ENCODE measurements at regions not wholly inside any gene's neighbourhood (a gene's known extent, or its start where the extent isn't known, plus 50 kb on each side); places are given as distances from the start of the nearest gene placed in this dataset.

DNA sequence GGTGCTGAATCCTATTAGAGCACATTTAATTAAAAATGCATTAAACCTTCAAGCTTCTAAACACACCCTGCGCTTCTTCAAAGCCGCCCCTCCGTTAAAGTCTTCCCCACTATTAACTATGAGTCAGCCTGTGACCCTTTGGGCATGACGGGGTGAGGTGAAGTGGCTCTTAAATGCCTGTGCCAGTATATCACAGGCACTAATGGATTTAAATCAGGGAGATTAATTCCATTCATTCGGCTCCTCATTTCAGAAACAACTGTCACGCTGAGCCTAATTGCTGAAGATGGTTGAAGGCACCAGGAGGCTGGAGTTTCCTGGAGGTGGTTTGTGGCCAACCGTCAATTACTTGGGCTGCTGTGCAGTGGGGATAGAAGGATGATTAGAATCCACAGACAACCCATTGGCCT is 192.6 kb upstream of the MSX2 start:
- no peak overlapping the region for H3K9ac ChIP-seq (ENCODE audit: low read depth in 1 of 2, low read length in 2 of 2)
- no peak overlapping the region for H3K27ac ChIP-seq (ENCODE audit: low read depth in 1 of 2, low read length in 2 of 2)
- H3K4me3 ChIP-seq (ENCODE audit: low read depth in 1 of 3, low read length in 3 of 3) = no peak overlapping the region
- H3K27me3 ChIP-seq (ENCODE audit: control insufficient read depth in 4 of 4, insufficient read depth in 4 of 4, low read length in 3 of 4) = peaks cover 0 to 3% (median 0%) of the 10 kb centered on the region in 4 donors
- H3K4me1 ChIP-seq (ENCODE audit: control insufficient read depth in 4 of 4, insufficient read depth in 4 of 4, low read length in 3 of 4) = no peaks in the 10 kb centered on the region
- DNase-seq (ENCODE audit: low spot score) = no peak
- no peaks in the 10 kb centered on the region for H3K9me3 ChIP-seq (ENCODE audit: control insufficient read depth in 4 of 4, low read length in 3 of 4)
- TF ChIP-seq YY1 (IDR thresholded peaks at IDR 0.05) (no peak), ZBTB33 (IDR thresholded peaks at IDR 0.05) (no peak), ATF3 (IDR thresholded peaks at IDR 0.05) (no peak), EGR1 (IDR thresholded peaks at IDR 0.05; ENCODE audit: low read depth in 2 of 2) (no peak), HNF4A (conservative IDR thresholded peaks at IDR 0.05) (no peak), RXRA (IDR thresholded peaks at IDR 0.05) (no peak), GABPA (IDR thresholded peaks at IDR 0.05 in 1 of 2, conservative IDR thresholded peaks at IDR 0.05 in 1 of 2) (no peak), FOXA2 (IDR thresholded peaks at IDR 0.05) (no peak), RAD21 (IDR thresholded peaks at IDR 0.05) (no peak), CTCF (IDR thresholded peaks at IDR 0.05; ENCODE audit: low read depth, low read length, missing input control) (no peak), SP1 (IDR thresholded peaks at IDR 0.05) (no peak), REST (IDR thresholded peaks at IDR 0.05) (no peak), NR2F2 (IDR thresholded peaks at IDR 0.05) (no peak), FOXA1 (IDR thresholded peaks at IDR 0.05) (no peak), HNF4G (IDR thresholded peaks at IDR 0.05) (no peak)
- TF ChIP-seq, protein P1, sequence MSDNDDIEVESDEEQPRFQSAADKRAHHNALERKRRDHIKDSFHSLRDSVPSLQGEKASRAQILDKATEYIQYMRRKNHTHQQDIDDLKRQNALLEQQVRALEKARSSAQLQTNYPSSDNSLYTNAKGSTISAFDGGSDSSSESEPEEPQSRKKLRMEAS (IDR thresholded peaks at IDR 0.05) = no peak
- 75% methylated on average over 7 of the region's 7 CpGs for WGBS
- no peaks in the 10 kb centered on the region for H3K36me3 ChIP-seq (ENCODE audit: control insufficient read depth in 4 of 4, insufficient read depth in 3 of 4, low read depth in 1 of 4, low read length in 3 of 4)
